SK-N-MC (cell line): ENCODE measurements at regions not wholly inside any gene's neighbourhood (a gene's known extent, or its start where the extent isn't known, plus 50 kb on each side); places are given as distances from the start of the nearest gene placed in this dataset.

Experiments used
- EZH2 ChIP-seq: fragments of 200-600 bp; sonication (generic); IDR thresholded peaks from one replicate; pipeline ENCODE4 v1.6.1; 2017; ENCODE audit warnings: antibody characterized with exemption
- FOXP2 ChIP-seq: optimal IDR thresholded peaks from 2 replicates; pipeline ENCODE3; 2011; ENCODE audit warnings: mild to moderate bottlenecking, moderate library complexity; ENCODE audit not compliant: insufficient read depth; ENCODE audit errors: extremely low read length, control extremely low read depth
- POLR2AphosphoS5 ChIP-seq: IDR thresholded peaks from 2 replicates; pipeline ENCODE4 v1.6.1; 2012; ENCODE audit warnings: mild to moderate bottlenecking, low read depth, low read length, borderline replicate concordance

DNA sequence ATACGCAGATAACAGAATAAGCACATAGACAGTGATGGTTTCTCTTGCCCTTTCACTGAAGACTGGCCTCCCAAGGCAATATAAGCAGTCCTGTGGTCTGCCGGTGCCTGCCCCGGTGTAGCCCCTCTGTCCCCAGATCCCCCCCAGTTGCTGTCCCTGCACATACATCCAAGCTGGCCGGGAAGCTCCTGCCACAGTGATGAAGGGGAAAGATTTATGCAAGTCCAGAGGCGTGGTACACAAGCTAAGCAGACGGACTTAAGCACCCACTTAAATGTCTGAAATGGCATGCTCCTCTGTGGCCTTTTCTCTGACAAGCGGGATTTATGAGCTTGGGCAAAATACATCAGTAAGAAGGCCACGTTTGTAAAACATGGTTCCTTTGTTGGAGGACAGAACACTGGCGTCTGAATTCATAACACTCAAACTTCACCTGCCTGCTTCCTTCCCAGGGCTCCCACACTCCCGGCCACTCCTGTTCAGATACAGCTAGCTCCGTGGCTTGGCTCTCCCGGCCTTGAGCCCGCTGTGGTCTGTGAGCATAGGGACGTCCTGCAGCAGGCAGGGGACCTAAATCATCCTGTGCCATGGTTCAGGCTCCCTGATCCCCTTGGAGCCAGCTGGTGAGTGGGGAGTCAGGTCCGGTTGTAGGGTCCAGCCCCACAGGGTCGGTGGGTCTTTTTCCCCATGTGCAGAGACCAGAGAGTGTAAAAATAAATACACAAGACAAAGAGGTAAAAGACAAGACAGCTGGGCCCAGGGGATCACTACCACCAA is 61.7 kb upstream of the PPP2R2D start:
- TF ChIP-seq EZH2: no peak
- TF ChIP-seq FOXP2: no peak
- no peak for TF ChIP-seq POLR2AphosphoS5
